HG03565 (cell line): ENCODE measurements at regions not wholly inside any gene's neighbourhood (a gene's known extent, or its start where the extent isn't known, plus 50 kb on each side); places are given as distances from the start of the nearest gene placed in this dataset.
A peak's percentile ranks its signal among the peaks of the same experiment; 100 is the strongest.
"Not testable (repeated sequence)": the region's sequence is repeated elsewhere in the genome, so short reads cannot be mapped to it uniquely, and the experiment has no call there.

Source experiments
- ATAC-seq: cut with Tn5 transposase; IDR thresholded peaks from one replicate; pipeline ENCODE4 v1.9.1; 2021; ENCODE audit warnings: mild to moderate bottlenecking, moderate library complexity; ENCODE audit not compliant: unreplicated experiment

- no peak for ATAC-seq
Measured at GRCh38 chr10:59033622-59034021, 142.8 kb upstream of the PHYHIPL start.

- peak; percentile 99 for ATAC-seq
Measured at GRCh38 chr10:59036311-59037017, 140.0 kb upstream of the PHYHIPL start.

GRCh38 chr10:59037018-59037389, 139.4 kb upstream of the PHYHIPL start:
- no peak for ATAC-seq

- ATAC-seq = no peak
Measured at GRCh38 chr10:59037506-59037905, 138.9 kb upstream of the PHYHIPL start.

GRCh38 chr10:59043358-59043757, 133.1 kb upstream of the PHYHIPL start:
- ATAC-seq = not testable (repeated sequence)

GRCh38 chr10:59047180-59047579, 129.3 kb upstream of the PHYHIPL start:
- ATAC-seq = no peak

- peak; percentile 96 for ATAC-seq
Measured at GRCh38 chr10:59047957-59048618, 128.4 kb upstream of the PHYHIPL start.

- ATAC-seq = not testable (repeated sequence)
Measured at GRCh38 chr10:59053502-59053901, 122.9 kb upstream of the PHYHIPL start.

GRCh38 chr10:59055045-59055444, 121.4 kb upstream of the PHYHIPL start:
- ATAC-seq = no peak

GRCh38 chr10:59057345-59057744, 119.1 kb upstream of the PHYHIPL start:
- no peak for ATAC-seq

- peak; percentile 89 for ATAC-seq
Measured at GRCh38 chr10:59060852-59061251, 115.6 kb upstream of the PHYHIPL start.

GRCh38 chr10:59063491-59063890, 113.0 kb upstream of the PHYHIPL start:
- no peak for ATAC-seq

GRCh38 chr10:59064080-59064692, 112.3 kb upstream of the PHYHIPL start:
- no peak for ATAC-seq

- ATAC-seq = no peak
Measured at GRCh38 chr10:59064759-59065539, 111.5 kb upstream of the PHYHIPL start.

GRCh38 chr10:59068581-59069191, 107.8 kb upstream of the PHYHIPL start:
- ATAC-seq = no peak

- ATAC-seq = no peak
Measured at GRCh38 chr10:59072038-59072437, 104.4 kb upstream of the PHYHIPL start.

GRCh38 chr10:59073456-59074053, 102.9 kb upstream of the PHYHIPL start:
- ATAC-seq = no peak

- no peak for ATAC-seq
Measured at GRCh38 chr10:59075576-59075975, 100.9 kb upstream of the PHYHIPL start.

GRCh38 chr10:59077855-59078254, 98.6 kb upstream of the PHYHIPL start:
- ATAC-seq = no peak

- no peak for ATAC-seq
Measured at GRCh38 chr10:59078978-59079377, 97.5 kb upstream of the PHYHIPL start.
